WTC11 (cell line): ENCODE measurements at regions not wholly inside any gene's neighbourhood (a gene's known extent, or its start where the extent isn't known, plus 50 kb on each side); places are given as distances from the start of the nearest gene placed in this dataset.

Experiments
- ATAC-seq: fragments of 200-7000 bp; cut with Tn5 transposase; 2 replicates; pipeline ENCODE4 v1.10.0; 2021; ENCODE audit warnings: mild to moderate bottlenecking, moderate library complexity
- CTCF ChIA-PET: fragments of 300-600 bp; sonication (Branson Sonifier 250); formaldehyde crosslinking; loops from one replicate; lab custom pipeline; 2021; ENCODE audit warnings: antibody characterized with exemption; lab: Charles Lee
- POLR2A ChIA-PET: fragments of 350-600 bp; sonication (Branson Sonifier 250); formaldehyde crosslinking; loops from one replicate; lab custom pipeline; 2021; ENCODE audit warnings: antibody characterized with exemption; lab: Charles Lee
- DNase-seq: peaks from one replicate; pipeline ENCODE4 v3.0.0; 2021; ENCODE audit warnings: low spot score
- H3K27ac Mint-ChIP-seq: 2 replicates; pipeline ENCODE4 v1.8.0; 2021; ENCODE audit warnings: mixed read lengths
- H3K27me3 Mint-ChIP-seq: 2 replicates; pipeline ENCODE4 v1.8.0; 2021; ENCODE audit warnings: low read depth, mild to moderate bottlenecking, moderate library complexity, mixed read lengths
- H3K36me3 Mint-ChIP-seq: 2 replicates; pipeline ENCODE4 v1.8.0; 2021; ENCODE audit warnings: mixed read lengths
- H3K4me1 Mint-ChIP-seq: 2 replicates; pipeline ENCODE4 v1.8.0; 2022; ENCODE audit warnings: mixed read lengths
- H3K4me3 Mint-ChIP-seq: 2 replicates; pipeline ENCODE4 v1.8.0; 2021; ENCODE audit warnings: mild to moderate bottlenecking, moderate library complexity, mixed read lengths
- H3K9me3 Mint-ChIP-seq: 2 replicates; pipeline ENCODE4 v1.8.0; 2021; ENCODE audit warnings: mixed read lengths
- CBFB ChIP-seq: sonication (generic); formaldehyde crosslinking; IDR thresholded peaks from 2 replicates; pipeline ENCODE4 v1.8.1; 2022; ENCODE audit warnings: mild to moderate bottlenecking, low read depth, missing genetic modification reagents
- ESRRA ChIP-seq: sonication (generic); formaldehyde crosslinking; IDR thresholded peaks from 2 replicates; pipeline ENCODE4 v1.8.1; 2022; ENCODE audit warnings: mild to moderate bottlenecking, missing genetic modification reagents, borderline replicate concordance
- FOXJ3 ChIP-seq: sonication (generic); formaldehyde crosslinking; IDR thresholded peaks from 2 replicates; pipeline ENCODE4 v1.9.0; 2021; ENCODE audit warnings: missing genetic modification reagents, mild to moderate bottlenecking, borderline replicate concordance
- FOXP1 ChIP-seq: sonication (generic); formaldehyde crosslinking; IDR thresholded peaks from 2 replicates; pipeline ENCODE4 v1.8.0; 2022; ENCODE audit warnings: missing genetic modification reagents, mild to moderate bottlenecking, moderate library complexity, borderline replicate concordance
- JUN ChIP-seq: sonication (generic); formaldehyde crosslinking; IDR thresholded peaks from 2 replicates; pipeline ENCODE4 v1.8.0; 2023; ENCODE audit warnings: mild to moderate bottlenecking, missing genetic modification reagents
- KAT7 ChIP-seq: sonication (generic); formaldehyde crosslinking; IDR thresholded peaks from 2 replicates; pipeline ENCODE4 v1.8.1; 2023; ENCODE audit warnings: missing genetic modification reagents, mild to moderate bottlenecking, borderline replicate concordance
- NFATC4 ChIP-seq: fragments of 250-450 bp; sonication (Bioruptor Pico); IDR thresholded peaks from 2 replicates; pipeline ENCODE4 v1.9.0; 2021; ENCODE audit warnings: mild to moderate bottlenecking
- NR2C2 ChIP-seq: sonication (generic); formaldehyde crosslinking; IDR thresholded peaks from 2 replicates; pipeline ENCODE4 v1.8.0; 2022; ENCODE audit warnings: mild to moderate bottlenecking, missing genetic modification reagents
- SMAD3 ChIP-seq: sonication (generic); formaldehyde crosslinking; IDR thresholded peaks from 2 replicates; pipeline ENCODE4 v1.8.0; 2022; ENCODE audit warnings: missing genetic modification reagents, mild to moderate bottlenecking, borderline replicate concordance
- ZNF121 ChIP-seq: sonication (generic); formaldehyde crosslinking; IDR thresholded peaks from 2 replicates; pipeline ENCODE4 v1.8.0; 2023; ENCODE audit warnings: missing genetic modification reagents
- ZNF317 ChIP-seq: sonication (generic); formaldehyde crosslinking; IDR thresholded peaks from 2 replicates; pipeline ENCODE4 v1.8.1; 2023; ENCODE audit warnings: low read depth, mild to moderate bottlenecking, moderate library complexity, missing genetic modification reagents, borderline replicate concordance
- TF ChIP-seq, protein P1 (sequence below): fragments of 250-450 bp; sonication (Bioruptor Pico); IDR thresholded peaks from 2 replicates; pipeline ENCODE4 v1.9.0; 2021; ENCODE audit warnings: mild to moderate bottlenecking
- TF ChIP-seq, protein P2 (sequence below): sonication (generic); formaldehyde crosslinking; IDR thresholded peaks from 2 replicates; pipeline ENCODE4 v1.8.0; 2023; ENCODE audit warnings: missing genetic modification reagents, mild to moderate bottlenecking, borderline replicate concordance
- TF ChIP-seq, protein P3 (sequence below): sonication (generic); formaldehyde crosslinking; IDR thresholded peaks from 2 replicates; pipeline ENCODE4 v1.8.1; 2023; ENCODE audit warnings: mild to moderate bottlenecking, moderate library complexity, missing genetic modification reagents
- TF ChIP-seq, protein P4 (sequence below): sonication (generic); formaldehyde crosslinking; IDR thresholded peaks from 2 replicates; pipeline ENCODE4 v1.8.0; 2022; ENCODE audit warnings: mild to moderate bottlenecking, missing genetic modification reagents
- TF ChIP-seq, protein P5 (sequence below): fragments of 250-450 bp; sonication (Bioruptor Pico); IDR thresholded peaks from 2 replicates; pipeline ENCODE4 v1.8.0; 2021; ENCODE audit warnings: mild to moderate bottlenecking
- TF ChIP-seq, protein P6 (sequence below): sonication (generic); formaldehyde crosslinking; IDR thresholded peaks from 2 replicates; pipeline ENCODE4 v1.8.0; 2023; ENCODE audit warnings: mild to moderate bottlenecking, missing genetic modification reagents
- TF ChIP-seq, protein P7 (sequence below): fragments of 200-600 bp; IDR thresholded peaks from 2 replicates; pipeline ENCODE4 v1.8.0; 2022; ENCODE audit warnings: antibody characterized with exemption

DNA sequence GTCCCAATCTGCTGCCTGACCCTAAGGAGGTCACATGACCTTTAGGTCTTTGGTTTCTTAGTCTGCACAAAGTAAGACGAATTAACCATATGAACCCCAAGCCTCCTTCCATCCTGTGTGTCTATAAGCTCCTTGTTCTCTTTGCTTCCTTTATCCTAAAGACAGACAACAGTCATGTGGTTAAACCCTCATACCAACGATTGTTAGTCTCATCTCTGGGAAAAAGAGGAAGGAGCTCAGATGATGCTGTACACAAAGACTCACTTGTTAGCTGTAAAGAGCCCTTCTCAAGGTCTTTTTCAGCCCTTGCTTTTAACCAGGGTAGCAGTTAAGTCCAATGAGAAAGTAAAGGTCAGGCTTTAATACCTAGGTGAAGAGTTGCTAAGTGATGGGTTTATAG is 443.7 kb downstream of the TNS1 start:
- DNase-seq, result no peak
- H3K27ac Mint-ChIP-seq, result no peak overlapping the region
- ChIA-PET CTCF (no interaction called here), POLR2A (no interaction called here)
- TF ChIP-seq NFATC4 (CRISPR knock-in tag) (no peak), KAT7 (no peak), FOXP1 (no peak)
- TF ChIP-seq, protein P1, sequence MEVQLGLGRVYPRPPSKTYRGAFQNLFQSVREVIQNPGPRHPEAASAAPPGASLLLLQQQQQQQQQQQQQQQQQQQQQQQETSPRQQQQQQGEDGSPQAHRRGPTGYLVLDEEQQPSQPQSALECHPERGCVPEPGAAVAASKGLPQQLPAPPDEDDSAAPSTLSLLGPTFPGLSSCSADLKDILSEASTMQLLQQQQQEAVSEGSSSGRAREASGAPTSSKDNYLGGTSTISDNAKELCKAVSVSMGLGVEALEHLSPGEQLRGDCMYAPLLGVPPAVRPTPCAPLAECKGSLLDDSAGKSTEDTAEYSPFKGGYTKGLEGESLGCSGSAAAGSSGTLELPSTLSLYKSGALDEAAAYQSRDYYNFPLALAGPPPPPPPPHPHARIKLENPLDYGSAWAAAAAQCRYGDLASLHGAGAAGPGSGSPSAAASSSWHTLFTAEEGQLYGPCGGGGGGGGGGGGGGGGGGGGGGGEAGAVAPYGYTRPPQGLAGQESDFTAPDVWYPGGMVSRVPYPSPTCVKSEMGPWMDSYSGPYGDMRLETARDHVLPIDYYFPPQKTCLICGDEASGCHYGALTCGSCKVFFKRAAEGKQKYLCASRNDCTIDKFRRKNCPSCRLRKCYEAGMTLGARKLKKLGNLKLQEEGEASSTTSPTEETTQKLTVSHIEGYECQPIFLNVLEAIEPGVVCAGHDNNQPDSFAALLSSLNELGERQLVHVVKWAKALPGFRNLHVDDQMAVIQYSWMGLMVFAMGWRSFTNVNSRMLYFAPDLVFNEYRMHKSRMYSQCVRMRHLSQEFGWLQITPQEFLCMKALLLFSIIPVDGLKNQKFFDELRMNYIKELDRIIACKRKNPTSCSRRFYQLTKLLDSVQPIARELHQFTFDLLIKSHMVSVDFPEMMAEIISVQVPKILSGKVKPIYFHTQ (CRISPR knock-in tag), result no peak
- TF ChIP-seq, protein P2, sequence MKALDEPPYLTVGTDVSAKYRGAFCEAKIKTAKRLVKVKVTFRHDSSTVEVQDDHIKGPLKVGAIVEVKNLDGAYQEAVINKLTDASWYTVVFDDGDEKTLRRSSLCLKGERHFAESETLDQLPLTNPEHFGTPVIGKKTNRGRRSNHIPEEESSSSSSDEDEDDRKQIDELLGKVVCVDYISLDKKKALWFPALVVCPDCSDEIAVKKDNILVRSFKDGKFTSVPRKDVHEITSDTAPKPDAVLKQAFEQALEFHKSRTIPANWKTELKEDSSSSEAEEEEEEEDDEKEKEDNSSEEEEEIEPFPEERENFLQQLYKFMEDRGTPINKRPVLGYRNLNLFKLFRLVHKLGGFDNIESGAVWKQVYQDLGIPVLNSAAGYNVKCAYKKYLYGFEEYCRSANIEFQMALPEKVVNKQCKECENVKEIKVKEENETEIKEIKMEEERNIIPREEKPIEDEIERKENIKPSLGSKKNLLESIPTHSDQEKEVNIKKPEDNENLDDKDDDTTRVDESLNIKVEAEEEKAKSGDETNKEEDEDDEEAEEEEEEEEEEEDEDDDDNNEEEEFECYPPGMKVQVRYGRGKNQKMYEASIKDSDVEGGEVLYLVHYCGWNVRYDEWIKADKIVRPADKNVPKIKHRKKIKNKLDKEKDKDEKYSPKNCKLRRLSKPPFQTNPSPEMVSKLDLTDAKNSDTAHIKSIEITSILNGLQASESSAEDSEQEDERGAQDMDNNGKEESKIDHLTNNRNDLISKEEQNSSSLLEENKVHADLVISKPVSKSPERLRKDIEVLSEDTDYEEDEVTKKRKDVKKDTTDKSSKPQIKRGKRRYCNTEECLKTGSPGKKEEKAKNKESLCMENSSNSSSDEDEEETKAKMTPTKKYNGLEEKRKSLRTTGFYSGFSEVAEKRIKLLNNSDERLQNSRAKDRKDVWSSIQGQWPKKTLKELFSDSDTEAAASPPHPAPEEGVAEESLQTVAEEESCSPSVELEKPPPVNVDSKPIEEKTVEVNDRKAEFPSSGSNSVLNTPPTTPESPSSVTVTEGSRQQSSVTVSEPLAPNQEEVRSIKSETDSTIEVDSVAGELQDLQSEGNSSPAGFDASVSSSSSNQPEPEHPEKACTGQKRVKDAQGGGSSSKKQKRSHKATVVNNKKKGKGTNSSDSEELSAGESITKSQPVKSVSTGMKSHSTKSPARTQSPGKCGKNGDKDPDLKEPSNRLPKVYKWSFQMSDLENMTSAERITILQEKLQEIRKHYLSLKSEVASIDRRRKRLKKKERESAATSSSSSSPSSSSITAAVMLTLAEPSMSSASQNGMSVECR (CRISPR knock-in tag), result no peak
- TF ChIP-seq, protein P3, sequence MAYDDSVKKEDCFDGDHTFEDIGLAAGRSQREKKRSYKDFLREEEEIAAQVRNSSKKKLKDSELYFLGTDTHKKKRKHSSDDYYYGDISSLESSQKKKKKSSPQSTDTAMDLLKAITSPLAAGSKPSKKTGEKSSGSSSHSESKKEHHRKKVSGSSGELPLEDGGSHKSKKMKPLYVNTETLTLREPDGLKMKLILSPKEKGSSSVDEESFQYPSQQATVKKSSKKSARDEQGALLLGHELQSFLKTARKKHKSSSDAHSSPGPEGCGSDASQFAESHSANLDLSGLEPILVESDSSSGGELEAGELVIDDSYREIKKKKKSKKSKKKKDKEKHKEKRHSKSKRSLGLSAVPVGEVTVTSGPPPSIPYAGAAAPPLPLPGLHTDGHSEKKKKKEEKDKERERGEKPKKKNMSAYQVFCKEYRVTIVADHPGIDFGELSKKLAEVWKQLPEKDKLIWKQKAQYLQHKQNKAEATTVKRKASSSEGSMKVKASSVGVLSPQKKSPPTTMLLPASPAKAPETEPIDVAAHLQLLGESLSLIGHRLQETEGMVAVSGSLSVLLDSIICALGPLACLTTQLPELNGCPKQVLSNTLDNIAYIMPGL (CRISPR knock-in tag), result no peak
- no peak for ATAC-seq
- peaks cover 15% of the 10 kb centered on the region for H3K4me1 Mint-ChIP-seq
- peaks cover 37% of the 10 kb centered on the region for H3K9me3 Mint-ChIP-seq
- H3K27me3 Mint-ChIP-seq, result peaks cover 28% of the 10 kb centered on the region
- H3K4me3 Mint-ChIP-seq, result no peak overlapping the region
- peaks cover 28% of the 10 kb centered on the region for H3K36me3 Mint-ChIP-seq

DNA sequence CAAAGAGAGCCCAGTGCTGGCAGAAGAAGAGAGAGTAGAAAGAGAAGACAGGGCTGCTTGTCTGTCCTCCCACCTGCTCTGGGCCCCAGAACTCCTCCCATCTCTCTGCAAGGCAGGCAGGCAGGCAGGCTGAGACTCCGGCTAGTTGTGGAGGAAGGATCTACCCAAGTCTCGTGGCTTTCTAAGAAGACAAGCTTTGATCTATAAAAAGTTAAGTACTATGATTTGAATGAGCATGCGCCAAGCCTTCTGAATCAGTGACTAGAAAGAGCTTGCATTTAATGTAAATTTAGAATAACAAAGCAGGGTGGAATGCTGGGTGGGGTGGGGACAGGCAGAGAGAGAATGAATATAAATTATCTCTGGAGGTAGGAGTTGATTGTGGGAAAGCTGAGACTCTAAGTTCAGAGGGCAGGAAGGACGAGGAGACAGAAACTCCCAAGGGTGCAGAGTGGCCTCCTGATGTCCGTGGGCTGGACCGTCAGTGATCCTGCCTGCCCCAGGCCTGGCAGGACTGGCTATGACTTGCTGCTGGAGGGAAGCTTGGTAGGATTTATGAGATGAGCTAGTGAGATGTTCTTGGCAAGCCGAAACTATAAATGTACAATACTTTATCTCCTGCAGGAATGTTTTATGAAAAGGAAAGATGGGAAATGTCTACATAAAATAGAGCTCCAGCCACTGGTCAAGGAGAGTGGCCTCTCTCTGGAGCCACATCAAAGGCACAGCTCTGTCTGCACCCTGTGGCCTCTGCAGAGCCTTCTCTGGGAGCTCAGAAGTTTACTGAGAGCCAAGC is 447.5 kb downstream of the TNS1 start:
- POLR2A ChIA-PET, result no interaction called here
- H3K4me1 Mint-ChIP-seq, result peaks cover 49% of the 10 kb centered on the region
- H3K4me3 Mint-ChIP-seq, result no peak overlapping the region
- DNase-seq (peak; percentile 22), ATAC-seq (peak; percentile 76)
- peaks cover 5% of the 10 kb centered on the region for H3K9me3 Mint-ChIP-seq
- H3K27ac Mint-ChIP-seq, result peak overlapping the region; percentile 37; the same call in 1 of the 2 replicates
- TF ChIP-seq ZNF317 (CRISPR knock-in tag) (no peak), ESRRA (CRISPR knock-in tag) (no peak), FOXJ3 (no peak), JUN (no peak), NR2C2 (CRISPR knock-in tag) (no peak), CBFB (CRISPR knock-in tag) (no peak), ZNF121 (no peak), SMAD3 (no peak)
- TF ChIP-seq, protein P4, sequence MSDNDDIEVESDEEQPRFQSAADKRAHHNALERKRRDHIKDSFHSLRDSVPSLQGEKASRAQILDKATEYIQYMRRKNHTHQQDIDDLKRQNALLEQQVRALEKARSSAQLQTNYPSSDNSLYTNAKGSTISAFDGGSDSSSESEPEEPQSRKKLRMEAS (CRISPR knock-in tag), result no peak
- TF ChIP-seq, protein P5, sequence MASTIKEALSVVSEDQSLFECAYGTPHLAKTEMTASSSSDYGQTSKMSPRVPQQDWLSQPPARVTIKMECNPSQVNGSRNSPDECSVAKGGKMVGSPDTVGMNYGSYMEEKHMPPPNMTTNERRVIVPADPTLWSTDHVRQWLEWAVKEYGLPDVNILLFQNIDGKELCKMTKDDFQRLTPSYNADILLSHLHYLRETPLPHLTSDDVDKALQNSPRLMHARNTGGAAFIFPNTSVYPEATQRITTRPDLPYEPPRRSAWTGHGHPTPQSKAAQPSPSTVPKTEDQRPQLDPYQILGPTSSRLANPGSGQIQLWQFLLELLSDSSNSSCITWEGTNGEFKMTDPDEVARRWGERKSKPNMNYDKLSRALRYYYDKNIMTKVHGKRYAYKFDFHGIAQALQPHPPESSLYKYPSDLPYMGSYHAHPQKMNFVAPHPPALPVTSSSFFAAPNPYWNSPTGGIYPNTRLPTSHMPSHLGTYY, result no peak
- TF ChIP-seq, protein P6, sequence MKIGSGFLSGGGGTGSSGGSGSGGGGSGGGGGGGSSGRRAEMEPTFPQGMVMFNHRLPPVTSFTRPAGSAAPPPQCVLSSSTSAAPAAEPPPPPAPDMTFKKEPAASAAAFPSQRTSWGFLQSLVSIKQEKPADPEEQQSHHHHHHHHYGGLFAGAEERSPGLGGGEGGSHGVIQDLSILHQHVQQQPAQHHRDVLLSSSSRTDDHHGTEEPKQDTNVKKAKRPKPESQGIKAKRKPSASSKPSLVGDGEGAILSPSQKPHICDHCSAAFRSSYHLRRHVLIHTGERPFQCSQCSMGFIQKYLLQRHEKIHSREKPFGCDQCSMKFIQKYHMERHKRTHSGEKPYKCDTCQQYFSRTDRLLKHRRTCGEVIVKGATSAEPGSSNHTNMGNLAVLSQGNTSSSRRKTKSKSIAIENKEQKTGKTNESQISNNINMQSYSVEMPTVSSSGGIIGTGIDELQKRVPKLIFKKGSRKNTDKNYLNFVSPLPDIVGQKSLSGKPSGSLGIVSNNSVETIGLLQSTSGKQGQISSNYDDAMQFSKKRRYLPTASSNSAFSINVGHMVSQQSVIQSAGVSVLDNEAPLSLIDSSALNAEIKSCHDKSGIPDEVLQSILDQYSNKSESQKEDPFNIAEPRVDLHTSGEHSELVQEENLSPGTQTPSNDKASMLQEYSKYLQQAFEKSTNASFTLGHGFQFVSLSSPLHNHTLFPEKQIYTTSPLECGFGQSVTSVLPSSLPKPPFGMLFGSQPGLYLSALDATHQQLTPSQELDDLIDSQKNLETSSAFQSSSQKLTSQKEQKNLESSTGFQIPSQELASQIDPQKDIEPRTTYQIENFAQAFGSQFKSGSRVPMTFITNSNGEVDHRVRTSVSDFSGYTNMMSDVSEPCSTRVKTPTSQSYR (CRISPR knock-in tag), result no peak
- TF ChIP-seq, protein P7, sequence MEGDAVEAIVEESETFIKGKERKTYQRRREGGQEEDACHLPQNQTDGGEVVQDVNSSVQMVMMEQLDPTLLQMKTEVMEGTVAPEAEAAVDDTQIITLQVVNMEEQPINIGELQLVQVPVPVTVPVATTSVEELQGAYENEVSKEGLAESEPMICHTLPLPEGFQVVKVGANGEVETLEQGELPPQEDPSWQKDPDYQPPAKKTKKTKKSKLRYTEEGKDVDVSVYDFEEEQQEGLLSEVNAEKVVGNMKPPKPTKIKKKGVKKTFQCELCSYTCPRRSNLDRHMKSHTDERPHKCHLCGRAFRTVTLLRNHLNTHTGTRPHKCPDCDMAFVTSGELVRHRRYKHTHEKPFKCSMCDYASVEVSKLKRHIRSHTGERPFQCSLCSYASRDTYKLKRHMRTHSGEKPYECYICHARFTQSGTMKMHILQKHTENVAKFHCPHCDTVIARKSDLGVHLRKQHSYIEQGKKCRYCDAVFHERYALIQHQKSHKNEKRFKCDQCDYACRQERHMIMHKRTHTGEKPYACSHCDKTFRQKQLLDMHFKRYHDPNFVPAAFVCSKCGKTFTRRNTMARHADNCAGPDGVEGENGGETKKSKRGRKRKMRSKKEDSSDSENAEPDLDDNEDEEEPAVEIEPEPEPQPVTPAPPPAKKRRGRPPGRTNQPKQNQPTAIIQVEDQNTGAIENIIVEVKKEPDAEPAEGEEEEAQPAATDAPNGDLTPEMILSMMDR, result no peak
- peaks cover 37% of the 10 kb centered on the region for H3K27me3 Mint-ChIP-seq
- H3K36me3 Mint-ChIP-seq, result peaks cover 4% of the 10 kb centered on the region; the same call in 1 of the 2 replicates
- CTCF ChIA-PET, result interaction anchor here (0.7 to 2.4 kb wide), 4 partner anchors 95 to 860 kb away, joined by 4 to 10 read pairs (median 7); partner anchors contain the start of gene IGFBP5
